Tibial nerve (tissue), 4 donors: ENCODE measurements at regions not wholly inside any gene's neighbourhood (a gene's known extent, or its start where the extent isn't known, plus 50 kb on each side); places are given as distances from the start of the nearest gene placed in this dataset.

Source experiments
- CTCF ChIP-seq, 5 experiments: fragments of 200-600 bp in 3 of 5; fragments of 450-650 bp in 2 of 5; sonication (generic) in 3 of 5; IDR thresholded peaks; one replicate each; pipeline ENCODE4 v1.5.1; 2016 to 2019; ENCODE audit warnings: antibody characterized with exemption in 5 of 5, mild to moderate bottlenecking in 3 of 5, moderate library complexity in 2 of 5
- EP300 ChIP-seq, 2 donors: sonication (generic); formaldehyde crosslinking; IDR thresholded peaks; one replicate each; pipeline ENCODE4 v1.6.1; 2017; ENCODE audit warnings: antibody characterized with exemption in 2 of 2, mild to moderate bottlenecking in 1 of 2
- POLR2A ChIP-seq, 2 donors: fragments of 450-650 bp; IDR thresholded peaks; one replicate each; pipeline ENCODE4 v1.6.1; 2017; ENCODE audit warnings: antibody characterized with exemption in 2 of 2, mild to moderate bottlenecking in 2 of 2, moderate library complexity in 2 of 2

- no peak for TF ChIP-seq CTCF (IDR thresholded peaks at IDR 0.05)
- no peak for TF ChIP-seq POLR2A (IDR thresholded peaks at IDR 0.05)
- TF ChIP-seq EP300 (IDR thresholded peaks at IDR 0.05) = no peak
Observed at GRCh38 chr12:14111230-14111865, 129.9 kb upstream of the GRIN2B start.
